ENCODE measurements at regions not wholly inside any gene's neighbourhood (a gene's known extent, or its start where the extent isn't known, plus 50 kb on each side); places are given as distances from the start of the nearest gene placed in this dataset.
"Not testable (repeated sequence)": the region's sequence is repeated elsewhere in the genome, so short reads cannot be mapped to it uniquely, and the experiment has no call there.

DNA sequence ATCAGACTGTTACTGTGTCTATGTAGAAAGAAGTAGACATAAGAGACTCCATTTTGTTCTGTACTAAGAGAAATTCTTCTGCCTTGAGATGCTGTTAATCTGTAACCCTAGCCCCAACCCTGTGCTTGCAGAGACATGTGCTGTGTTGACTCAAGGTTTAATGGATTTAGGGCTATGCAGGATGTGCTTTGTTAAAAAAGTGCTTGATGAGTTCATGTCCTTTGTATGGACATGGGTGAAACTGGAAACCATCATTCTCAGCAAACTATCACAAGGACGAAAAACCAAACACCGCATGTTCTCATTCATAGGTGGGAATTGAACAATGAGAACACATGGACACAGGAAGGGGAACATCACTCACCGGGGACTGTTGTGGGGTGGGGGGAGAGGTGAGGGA lies 1398.7 kb downstream of the UQCRFS1 start:
- TF ChIP-seq CTCF, POLR2A (IDR thresholded peaks at IDR 0.05): not testable (repeated sequence)
